ENCODE measurements at regions not wholly inside any gene's neighbourhood (a gene's known extent, or its start where the extent isn't known, plus 50 kb on each side); places are given as distances from the start of the nearest gene placed in this dataset.

DNA sequence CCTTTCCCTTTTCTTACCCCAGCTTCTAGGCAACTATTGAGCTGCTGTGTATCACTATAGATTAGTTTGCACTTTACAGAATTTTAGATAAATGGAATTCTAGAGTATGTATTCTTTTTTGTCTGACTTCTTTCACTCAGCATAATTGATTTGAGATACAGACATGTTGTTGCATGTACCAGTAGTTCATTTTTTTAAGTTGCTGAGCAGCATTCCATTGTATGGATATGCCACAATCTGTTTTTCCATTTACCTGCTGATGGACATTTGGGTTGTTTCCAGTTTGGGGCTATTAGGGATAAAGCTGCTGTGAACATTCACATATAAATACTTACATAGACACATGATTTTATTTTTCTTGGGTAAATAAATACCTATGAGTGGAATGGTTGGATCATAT lies 135.7 kb downstream of the IGF1 start:
- TF ChIP-seq CEBPB (IDR thresholded peaks at IDR 0.05) (no peak), EP300 (IDR thresholded peaks at IDR 0.05; ENCODE audit: borderline replicate concordance) (no peak), YY1 (IDR thresholded peaks at IDR 0.05; ENCODE audit: low read depth) (no peak), TAF1 (IDR thresholded peaks at IDR 0.05; ENCODE audit: low read depth) (no peak), EGR1 (IDR thresholded peaks at IDR 0.05) (no peak), CREB1 (IDR thresholded peaks at IDR 0.05; ENCODE audit: low read depth) (no peak), RAD21 (IDR thresholded peaks at IDR 0.05; ENCODE audit: low read depth) (no peak), TEAD4 (IDR thresholded peaks at IDR 0.05) (no peak), TCF12 (IDR thresholded peaks at IDR 0.05; ENCODE audit: low read depth) (no peak), NFIC (IDR thresholded peaks at IDR 0.05) (no peak)
- TF ChIP-seq, protein P1, sequence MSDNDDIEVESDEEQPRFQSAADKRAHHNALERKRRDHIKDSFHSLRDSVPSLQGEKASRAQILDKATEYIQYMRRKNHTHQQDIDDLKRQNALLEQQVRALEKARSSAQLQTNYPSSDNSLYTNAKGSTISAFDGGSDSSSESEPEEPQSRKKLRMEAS (IDR thresholded peaks at IDR 0.05): no peak
- TF ChIP-seq, protein P2, sequence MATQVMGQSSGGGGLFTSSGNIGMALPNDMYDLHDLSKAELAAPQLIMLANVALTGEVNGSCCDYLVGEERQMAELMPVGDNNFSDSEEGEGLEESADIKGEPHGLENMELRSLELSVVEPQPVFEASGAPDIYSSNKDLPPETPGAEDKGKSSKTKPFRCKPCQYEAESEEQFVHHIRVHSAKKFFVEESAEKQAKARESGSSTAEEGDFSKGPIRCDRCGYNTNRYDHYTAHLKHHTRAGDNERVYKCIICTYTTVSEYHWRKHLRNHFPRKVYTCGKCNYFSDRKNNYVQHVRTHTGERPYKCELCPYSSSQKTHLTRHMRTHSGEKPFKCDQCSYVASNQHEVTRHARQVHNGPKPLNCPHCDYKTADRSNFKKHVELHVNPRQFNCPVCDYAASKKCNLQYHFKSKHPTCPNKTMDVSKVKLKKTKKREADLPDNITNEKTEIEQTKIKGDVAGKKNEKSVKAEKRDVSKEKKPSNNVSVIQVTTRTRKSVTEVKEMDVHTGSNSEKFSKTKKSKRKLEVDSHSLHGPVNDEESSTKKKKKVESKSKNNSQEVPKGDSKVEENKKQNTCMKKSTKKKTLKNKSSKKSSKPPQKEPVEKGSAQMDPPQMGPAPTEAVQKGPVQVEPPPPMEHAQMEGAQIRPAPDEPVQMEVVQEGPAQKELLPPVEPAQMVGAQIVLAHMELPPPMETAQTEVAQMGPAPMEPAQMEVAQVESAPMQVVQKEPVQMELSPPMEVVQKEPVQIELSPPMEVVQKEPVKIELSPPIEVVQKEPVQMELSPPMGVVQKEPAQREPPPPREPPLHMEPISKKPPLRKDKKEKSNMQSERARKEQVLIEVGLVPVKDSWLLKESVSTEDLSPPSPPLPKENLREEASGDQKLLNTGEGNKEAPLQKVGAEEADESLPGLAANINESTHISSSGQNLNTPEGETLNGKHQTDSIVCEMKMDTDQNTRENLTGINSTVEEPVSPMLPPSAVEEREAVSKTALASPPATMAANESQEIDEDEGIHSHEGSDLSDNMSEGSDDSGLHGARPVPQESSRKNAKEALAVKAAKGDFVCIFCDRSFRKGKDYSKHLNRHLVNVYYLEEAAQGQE (IDR thresholded peaks at IDR 0.05; ENCODE audit: low read depth): no peak
- TF ChIP-seq, protein P3, sequence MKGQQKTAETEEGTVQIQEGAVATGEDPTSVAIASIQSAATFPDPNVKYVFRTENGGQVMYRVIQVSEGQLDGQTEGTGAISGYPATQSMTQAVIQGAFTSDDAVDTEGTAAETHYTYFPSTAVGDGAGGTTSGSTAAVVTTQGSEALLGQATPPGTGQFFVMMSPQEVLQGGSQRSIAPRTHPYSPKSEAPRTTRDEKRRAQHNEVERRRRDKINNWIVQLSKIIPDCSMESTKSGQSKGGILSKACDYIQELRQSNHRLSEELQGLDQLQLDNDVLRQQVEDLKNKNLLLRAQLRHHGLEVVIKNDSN (IDR thresholded peaks at IDR 0.05): no peak

All from Ishikawa (cell line).